ENCODE measurements at regions not wholly inside any gene's neighbourhood (a gene's known extent, or its start where the extent isn't known, plus 50 kb on each side); places are given as distances from the start of the nearest gene placed in this dataset.

GRCh38 chr2:210991107-210991506 lies 434.7 kb downstream of the CPS1 start:
- H3K9ac ChIP-seq (ENCODE audit: control insufficient read depth, extremely low read depth, insufficient read depth, low read length): no peak overlapping the region
- no peak overlapping the region for H3K4me2 ChIP-seq (ENCODE audit: control insufficient read depth, extremely low read depth, insufficient read depth, low read depth, low read length)
- no peaks in the 10 kb centered on the region for H3K27me3 ChIP-seq (ENCODE audit: control insufficient read depth, extremely low read depth, insufficient read depth, low read length)
- H3K27ac ChIP-seq (ENCODE audit: control insufficient read depth, insufficient read depth, low read length): no peak overlapping the region
- no peak overlapping the region for H2AFZ ChIP-seq (ENCODE audit: control insufficient read depth, low read length)
- no peaks in the 10 kb centered on the region for H3K4me1 ChIP-seq (ENCODE audit: control insufficient read depth, extremely low read depth, insufficient read depth, low read length)
- H3K9me1 ChIP-seq (ENCODE audit: control insufficient read depth, extremely low read depth, insufficient read depth, low read length): no peaks in the 10 kb centered on the region
- dilution Hi-C loops (cut with MboI; ENCODE audit: extremely low pct_ligation_motif_present, low sequenced_read_pairs): no loop called here
- FAIRE-seq (no peak), DNase-seq (ENCODE audit: low read depth, low spot score) (no peak)
- no peaks in the 10 kb centered on the region for H3K36me3 ChIP-seq (ENCODE audit: control insufficient read depth in 2 of 2, extremely low read depth in 1 of 2, insufficient read depth in 2 of 2, low read length in 2 of 2)
- H3K79me2 ChIP-seq (ENCODE audit: control insufficient read depth, insufficient read depth, low read length): no peaks in the 10 kb centered on the region
- H3K9me3 ChIP-seq (ENCODE audit: control insufficient read depth, low read depth, low read length): no peaks in the 10 kb centered on the region
- no peak overlapping the region for H3K4me3 ChIP-seq (ENCODE audit: control insufficient read depth in 2 of 3, extremely low read depth in 1 of 3, insufficient read depth in 2 of 3, low read depth in 1 of 3, low read length in 3 of 3)
- H4K20me1 ChIP-seq (ENCODE audit: control insufficient read depth, extremely low read depth, insufficient read depth, low read length): no peaks in the 10 kb centered on the region
- no peak for TF ChIP-seq EZH2 (IDR thresholded peaks at IDR 0.05; ENCODE audit: low read length)
- TF ChIP-seq CTCF (optimal IDR thresholded peaks at IDR 0.05 in 1 of 3, IDR thresholded peaks at IDR 0.05 in 1 of 3, conservative IDR thresholded peaks at IDR 0.05 in 1 of 3; ENCODE audit: extremely low read depth in 1 of 3, insufficient read depth in 2 of 3, low read length in 3 of 3): no peak

GRCh38 chr2:210994104-210994503 lies 437.7 kb downstream of the CPS1 start:
- Histone ChIP-seq H3K9me3 (ENCODE audit: control insufficient read depth, low read depth, low read length) (no peaks in the 10 kb centered on the region), H3K4me1 (ENCODE audit: control insufficient read depth, extremely low read depth, insufficient read depth, low read length) (no peaks in the 10 kb centered on the region), H3K27ac (ENCODE audit: control insufficient read depth, insufficient read depth, low read length) (no peak overlapping the region), H3K79me2 (ENCODE audit: control insufficient read depth, insufficient read depth, low read length) (no peaks in the 10 kb centered on the region), H3K9me1 (ENCODE audit: control insufficient read depth, extremely low read depth, insufficient read depth, low read length) (no peaks in the 10 kb centered on the region), H3K4me3 (ENCODE audit: control insufficient read depth in 2 of 3, extremely low read depth in 1 of 3, insufficient read depth in 2 of 3, low read depth in 1 of 3, low read length in 3 of 3) (no peak overlapping the region), H3K4me2 (ENCODE audit: control insufficient read depth, extremely low read depth, insufficient read depth, low read depth, low read length) (no peak overlapping the region), H2AFZ (ENCODE audit: control insufficient read depth, low read length) (no peak overlapping the region), H3K36me3 (ENCODE audit: control insufficient read depth in 2 of 2, extremely low read depth in 1 of 2, insufficient read depth in 2 of 2, low read length in 2 of 2) (no peaks in the 10 kb centered on the region), H3K27me3 (ENCODE audit: control insufficient read depth, extremely low read depth, insufficient read depth, low read length) (no peaks in the 10 kb centered on the region), H4K20me1 (ENCODE audit: control insufficient read depth, extremely low read depth, insufficient read depth, low read length) (no peaks in the 10 kb centered on the region), H3K9ac (ENCODE audit: control insufficient read depth, extremely low read depth, insufficient read depth, low read length) (no peak overlapping the region)
- TF ChIP-seq CTCF (optimal IDR thresholded peaks at IDR 0.05 in 1 of 3, IDR thresholded peaks at IDR 0.05 in 1 of 3, conservative IDR thresholded peaks at IDR 0.05 in 1 of 3; ENCODE audit: extremely low read depth in 1 of 3, insufficient read depth in 2 of 3, low read length in 3 of 3): no peak
- TF ChIP-seq EZH2 (IDR thresholded peaks at IDR 0.05; ENCODE audit: low read length): no peak
- FAIRE-seq: no peak
- DNase-seq (ENCODE audit: low read depth, low spot score): no peak
- dilution Hi-C loops (cut with MboI; ENCODE audit: extremely low pct_ligation_motif_present, low sequenced_read_pairs): no loop called here

Measured in keratinocyte (primary cell).